HAP-1 (cell line): ENCODE measurements at regions not wholly inside any gene's neighbourhood (a gene's known extent, or its start where the extent isn't known, plus 50 kb on each side); places are given as distances from the start of the nearest gene placed in this dataset.

Source experiments
- DNase-seq, 2 experiments: peaks; one replicate each; pipeline ENCODE4 v3.0.0-alpha.2; 2016 to 2020; ENCODE audit warnings: low spot score in 2 of 2
- H3K27me3 ChIP-seq: fragments of 250-450 bp; sonication (Bioruptor Pico); 2 replicates; pipeline ENCODE4 v1.5.1; 2020; ENCODE audit warnings: low read depth, mild to moderate bottlenecking, moderate library complexity
- H3K36me3 ChIP-seq: fragments of 250-450 bp; sonication (Bioruptor Pico); replicated peaks from 2 replicates; pipeline ENCODE4 v1.5.1; 2020; ENCODE audit warnings: mild to moderate bottlenecking
- H3K4me1 ChIP-seq: fragments of 250-450 bp; sonication (Bioruptor Pico); 2 replicates; pipeline ENCODE4 v1.5.1; 2020; ENCODE audit warnings: mild to moderate bottlenecking
- H3K4me3 ChIP-seq: fragments of 250-450 bp; sonication (Bioruptor Pico); 2 replicates; pipeline ENCODE4 v1.5.1; 2020; ENCODE audit warnings: mild to moderate bottlenecking, moderate library complexity
- H3K9me3 ChIP-seq: fragments of 250-450 bp; sonication (Bioruptor Pico); 2 replicates; pipeline ENCODE4 v1.5.1; 2020; ENCODE audit warnings: mild to moderate bottlenecking, moderate library complexity
- in situ Hi-C: fragments of 300-500 bp; cut with MboI; formaldehyde crosslinking; loops from 3 replicates; pipeline ENCODE4 v1.14.3; 2020; ENCODE audit warnings: low sequenced_read_pairs, inconsistent platforms, mixed read lengths

- in situ Hi-C loops, result no loop called here
- no peak for DNase-seq
- H3K36me3 ChIP-seq, result no peaks in the 10 kb centered on the region
- H3K27me3 ChIP-seq, result no peaks in the 10 kb centered on the region
- H3K4me3 ChIP-seq, result no peak overlapping the region
- no peaks in the 10 kb centered on the region for H3K9me3 ChIP-seq
- no peaks in the 10 kb centered on the region for H3K4me1 ChIP-seq
Measured at GRCh38 chr2:172329774-172330671, 97.4 kb upstream of the ITGA6 start.

DNA sequence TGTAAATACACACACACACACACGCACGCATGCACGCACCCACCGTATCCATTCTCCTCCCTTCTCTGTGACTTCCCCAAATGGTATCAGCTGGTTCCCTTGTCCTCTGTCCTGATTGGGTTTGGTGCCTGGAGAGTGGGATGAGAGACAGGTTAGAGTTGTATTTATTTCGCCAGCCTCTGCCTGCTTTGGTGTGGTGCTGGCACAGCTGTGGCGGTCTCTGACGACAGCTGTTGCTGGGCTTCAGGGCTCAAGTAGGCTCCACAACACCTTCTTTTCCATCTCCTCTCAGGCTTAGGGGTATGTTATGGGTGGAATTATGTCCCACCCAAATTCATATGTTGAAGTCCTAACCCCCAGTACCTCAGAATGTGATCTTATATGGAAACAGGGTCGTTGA, 94.9 kb upstream of the ITGA6 start:
- in situ Hi-C loops, result no loop called here
- H3K36me3 ChIP-seq, result no peaks in the 10 kb centered on the region
- H3K27me3 ChIP-seq, result no peaks in the 10 kb centered on the region

DNA sequence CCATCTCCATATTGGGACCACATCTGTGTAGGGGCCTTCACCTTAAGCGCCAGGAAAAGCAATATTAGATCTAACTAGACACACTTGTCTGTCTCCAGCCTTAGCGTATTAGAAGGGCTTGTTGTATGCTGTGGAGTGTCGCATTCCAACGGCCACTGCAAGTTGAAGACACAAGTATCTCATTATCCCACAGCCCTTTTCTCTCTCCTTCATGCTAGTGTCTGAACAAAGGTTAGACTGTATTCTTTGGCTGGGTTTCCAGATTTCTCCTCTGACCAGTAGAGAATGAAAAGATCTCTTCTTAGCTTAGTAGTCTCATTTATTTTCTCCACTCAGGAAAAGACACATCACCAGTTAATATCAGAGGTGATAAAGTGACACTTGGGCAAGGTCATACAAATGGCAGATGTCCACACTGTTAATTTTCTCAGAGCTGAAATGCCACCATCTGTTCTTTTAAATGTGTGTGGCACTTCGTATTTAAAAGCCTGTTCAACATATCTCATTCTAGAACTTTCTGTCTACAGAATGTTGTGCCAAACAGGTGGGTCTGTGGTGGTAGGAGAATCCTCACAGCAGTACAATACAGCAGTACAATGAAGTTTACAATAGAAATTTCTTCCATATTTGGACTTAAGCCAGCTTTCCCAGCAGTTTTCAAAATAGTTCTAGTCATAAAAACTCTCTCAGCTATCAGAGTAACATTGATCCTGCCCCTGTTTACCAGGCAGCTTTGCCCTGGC, 94.0 kb upstream of the ITGA6 start:
- in situ Hi-C loops, result no loop called here
- Histone ChIP-seq H3K9me3 (no peaks in the 10 kb centered on the region), H3K36me3 (no peaks in the 10 kb centered on the region), H3K4me3 (no peak overlapping the region), H3K4me1 (no peaks in the 10 kb centered on the region), H3K27me3 (no peaks in the 10 kb centered on the region)
- no peak for DNase-seq

More for the DNA sequence above, 94.9 kb upstream of the ITGA6 start:
- no peaks in the 10 kb centered on the region for H3K4me1 ChIP-seq
- no peak for DNase-seq
- H3K9me3 ChIP-seq, result no peaks in the 10 kb centered on the region
- no peak overlapping the region for H3K4me3 ChIP-seq

DNA sequence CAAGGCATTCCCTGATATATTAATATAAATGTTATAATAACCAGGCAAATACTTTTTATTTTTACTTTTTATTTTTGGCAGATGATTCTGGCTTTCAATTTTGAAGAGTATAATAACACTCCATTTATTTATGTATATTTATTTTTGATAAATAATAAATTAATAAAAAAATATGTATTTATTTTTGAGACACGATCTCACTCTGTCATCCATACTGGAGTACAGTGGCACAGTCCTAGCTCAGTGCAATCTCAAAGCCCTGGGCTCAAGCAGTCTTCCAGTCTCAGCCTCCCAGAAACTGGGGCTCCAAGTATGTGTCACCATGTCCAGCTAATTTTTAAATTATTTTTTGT, 93.4 kb upstream of the ITGA6 start:
- no peak for DNase-seq
- Histone ChIP-seq H3K4me3 (no peak overlapping the region), H3K27me3 (no peaks in the 10 kb centered on the region), H3K36me3 (no peaks in the 10 kb centered on the region), H3K9me3 (no peaks in the 10 kb centered on the region), H3K4me1 (no peaks in the 10 kb centered on the region)
- in situ Hi-C loops, result no loop called here

DNA sequence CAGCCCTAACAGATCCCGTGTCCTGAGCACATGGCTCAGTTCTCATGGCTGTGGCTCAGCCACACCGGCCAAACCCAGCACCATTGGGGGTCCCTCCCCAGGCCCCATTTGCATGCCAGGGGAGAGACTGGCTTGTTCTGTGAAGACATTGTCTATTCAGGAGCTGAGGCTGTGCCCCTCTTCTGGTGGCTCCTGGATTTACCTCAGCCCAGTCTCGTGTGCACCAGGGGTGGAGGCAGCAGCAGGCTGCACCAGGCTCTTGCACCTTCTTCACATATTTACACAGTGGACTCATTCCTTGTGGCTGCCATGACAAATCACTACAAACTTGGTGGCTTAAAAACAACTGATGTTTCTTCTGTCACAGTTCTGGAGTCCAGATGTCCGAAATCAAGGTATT, 92.4 kb upstream of the ITGA6 start:
- H3K4me1 ChIP-seq, result no peaks in the 10 kb centered on the region
- DNase-seq, result no peak

GRCh38 chr2:172335736-172336135, 91.7 kb upstream of the ITGA6 start:
- H3K4me3 ChIP-seq, result no peak overlapping the region
- no peaks in the 10 kb centered on the region for H3K27me3 ChIP-seq
- in situ Hi-C loops, result no loop called here
- H3K9me3 ChIP-seq, result no peaks in the 10 kb centered on the region
- no peaks in the 10 kb centered on the region for H3K36me3 ChIP-seq
- H3K4me1 ChIP-seq, result no peaks in the 10 kb centered on the region
- no peak for DNase-seq

More for the DNA sequence above, 92.4 kb upstream of the ITGA6 start:
- Histone ChIP-seq H3K4me3 (no peak overlapping the region), H3K27me3 (no peaks in the 10 kb centered on the region), H3K9me3 (no peaks in the 10 kb centered on the region), H3K36me3 (no peaks in the 10 kb centered on the region)
- in situ Hi-C loops, result no loop called here

GRCh38 chr2:172336681-172337080, 90.7 kb upstream of the ITGA6 start:
- no peaks in the 10 kb centered on the region for H3K27me3 ChIP-seq
- in situ Hi-C loops, result no loop called here
- no peaks in the 10 kb centered on the region for H3K4me1 ChIP-seq
- H3K36me3 ChIP-seq, result no peaks in the 10 kb centered on the region
- no peak for DNase-seq
- H3K9me3 ChIP-seq, result no peaks in the 10 kb centered on the region
- no peak overlapping the region for H3K4me3 ChIP-seq

DNA sequence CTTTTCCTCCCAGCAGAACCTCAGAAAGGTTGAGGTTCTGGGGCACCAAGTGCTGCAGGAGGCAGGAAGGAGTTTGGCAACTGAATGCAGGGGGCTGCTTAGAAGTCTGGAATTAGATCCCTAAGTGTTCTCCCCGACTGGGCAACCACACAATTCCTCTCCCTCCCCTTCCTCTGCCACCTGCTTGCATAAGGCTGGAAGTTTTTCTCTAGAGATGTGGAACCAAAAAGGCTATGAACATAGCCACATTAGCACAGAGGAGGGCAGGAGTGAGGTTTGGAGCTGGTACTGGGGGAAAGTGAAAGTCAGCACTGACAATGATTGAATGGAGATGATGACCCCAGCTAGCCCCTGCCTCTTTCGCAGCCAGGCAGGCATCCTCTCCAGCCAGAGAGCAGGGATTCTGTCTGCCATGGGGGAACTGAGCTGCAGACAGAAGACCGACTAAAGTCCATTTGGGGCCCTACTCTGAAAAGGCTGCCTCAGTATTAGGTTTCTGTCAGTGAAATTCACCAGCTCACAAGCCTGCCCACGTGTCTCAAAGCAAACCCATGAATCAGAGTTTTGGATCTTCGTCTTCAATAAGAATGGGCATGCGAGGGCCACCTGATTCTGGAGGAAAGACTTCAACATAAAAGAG, 87.9 kb upstream of the ITGA6 start:
- no peaks in the 10 kb centered on the region for H3K27me3 ChIP-seq
- no peaks in the 10 kb centered on the region for H3K4me1 ChIP-seq
- in situ Hi-C loops, result no loop called here
- DNase-seq, result no peak
- no peaks in the 10 kb centered on the region for H3K36me3 ChIP-seq
- H3K9me3 ChIP-seq, result no peaks in the 10 kb centered on the region
- no peak overlapping the region for H3K4me3 ChIP-seq

DNA sequence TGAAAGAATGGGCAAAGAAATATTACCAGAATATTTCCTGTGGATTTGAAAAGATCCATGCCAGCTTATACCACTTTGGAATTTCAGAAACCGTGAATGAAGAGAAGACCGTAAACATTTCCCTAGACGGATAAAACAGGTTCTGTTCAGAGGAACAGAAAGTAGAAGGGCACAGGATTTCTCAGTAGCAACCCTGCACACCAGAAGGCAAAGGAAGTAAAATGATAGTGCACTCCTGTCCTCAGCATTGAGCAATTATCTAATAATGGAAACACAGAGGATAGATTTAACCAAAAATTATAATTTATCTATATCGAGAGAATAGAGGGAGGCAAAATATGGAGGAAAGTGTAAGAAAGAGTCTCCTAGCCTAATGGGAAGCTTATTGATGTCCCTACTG, 87.0 kb upstream of the ITGA6 start:
- in situ Hi-C loops, result no loop called here
- H3K27me3 ChIP-seq, result no peaks in the 10 kb centered on the region
- H3K9me3 ChIP-seq, result no peaks in the 10 kb centered on the region
- no peak overlapping the region for H3K4me3 ChIP-seq
- no peaks in the 10 kb centered on the region for H3K36me3 ChIP-seq
- no peaks in the 10 kb centered on the region for H3K4me1 ChIP-seq
- no peak for DNase-seq

DNA sequence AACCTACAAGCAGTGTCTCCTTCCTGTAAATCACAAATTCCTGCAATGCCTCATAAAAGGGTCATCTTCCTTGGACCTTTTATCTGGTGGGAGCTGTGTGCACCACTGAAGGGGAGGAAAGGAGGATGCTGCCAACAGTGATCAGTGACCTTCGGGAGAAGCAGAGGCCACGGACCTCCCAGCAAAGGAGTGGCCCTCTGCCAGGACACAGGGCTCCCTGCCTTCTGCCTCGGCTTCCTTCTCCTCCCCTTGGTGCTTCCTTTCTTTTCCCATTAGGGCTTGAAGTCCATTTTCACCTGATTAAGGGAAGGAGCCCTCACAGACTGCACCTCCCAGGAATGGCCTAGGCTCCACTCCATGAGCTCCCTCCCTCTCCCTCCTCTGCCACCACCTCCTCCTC, 85.3 kb upstream of the ITGA6 start:
- Histone ChIP-seq H3K9me3 (no peaks in the 10 kb centered on the region), H3K4me1 (no peaks in the 10 kb centered on the region), H3K27me3 (no peaks in the 10 kb centered on the region), H3K4me3 (no peak overlapping the region), H3K36me3 (no peaks in the 10 kb centered on the region)
- DNase-seq, result no peak
- in situ Hi-C loops, result no loop called here

GRCh38 chr2:172342611-172343010, 84.8 kb upstream of the ITGA6 start:
- DNase-seq, result peak; percentile 38 to 72
- Histone ChIP-seq H3K36me3 (no peaks in the 10 kb centered on the region), H3K4me1 (no peaks in the 10 kb centered on the region), H3K9me3 (no peaks in the 10 kb centered on the region), H3K27me3 (no peaks in the 10 kb centered on the region), H3K4me3 (no peak overlapping the region)
- in situ Hi-C loops, result no loop called here

DNA sequence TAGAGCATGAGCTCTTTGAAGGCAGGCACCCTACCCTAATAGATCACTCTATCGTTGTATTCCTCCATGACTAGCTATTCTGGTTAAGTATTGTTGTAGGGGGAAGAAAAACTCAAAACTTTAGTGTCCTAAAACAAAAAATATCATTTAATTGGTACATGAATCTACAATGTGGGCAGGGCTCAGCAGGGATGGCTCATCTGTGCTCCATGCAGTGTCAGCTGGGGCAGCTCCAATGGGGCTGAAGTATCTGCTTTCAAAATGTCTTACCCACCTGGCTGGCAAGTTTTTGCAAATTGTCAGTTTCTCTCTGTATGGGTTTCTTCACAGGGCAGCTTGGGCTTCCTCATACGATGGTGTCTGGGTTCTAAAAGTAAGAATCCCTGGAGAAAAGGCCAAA, 83.2 kb upstream of the ITGA6 start:
- Histone ChIP-seq H3K27me3 (no peaks in the 10 kb centered on the region), H3K9me3 (no peaks in the 10 kb centered on the region), H3K36me3 (no peaks in the 10 kb centered on the region), H3K4me1 (no peaks in the 10 kb centered on the region), H3K4me3 (no peak overlapping the region)
- in situ Hi-C loops, result no loop called here
- no peak for DNase-seq

DNA sequence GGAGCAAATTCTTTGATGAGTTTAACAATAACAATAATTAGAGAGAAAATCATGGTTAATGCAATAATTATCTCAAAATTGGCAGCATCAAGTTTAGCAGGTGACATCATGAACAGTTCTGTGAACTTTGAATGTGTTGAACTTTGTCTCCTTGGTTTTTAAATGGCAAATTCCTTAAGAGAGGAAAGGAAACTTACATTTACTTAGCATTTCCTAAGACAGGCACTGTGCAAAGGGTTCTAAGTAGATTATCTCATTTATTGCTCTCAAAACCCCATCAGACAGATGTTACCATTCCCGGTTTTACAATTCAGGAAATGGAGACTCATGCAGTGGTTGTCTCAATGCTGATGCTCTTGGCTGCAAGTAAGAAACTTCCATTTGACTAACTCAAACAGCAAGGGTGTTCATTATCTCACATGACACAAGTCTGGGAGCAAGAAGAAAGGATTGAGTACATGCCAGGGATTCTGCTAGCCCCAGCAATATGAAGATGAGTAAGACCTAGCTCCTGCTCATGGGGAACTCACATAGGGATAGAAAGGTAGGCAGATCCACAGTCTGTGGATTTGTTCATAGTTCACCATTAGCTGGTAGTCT, 81.3 kb upstream of the ITGA6 start:
- Histone ChIP-seq H3K4me3 (no peak overlapping the region), H3K27me3 (no peaks in the 10 kb centered on the region), H3K36me3 (no peaks in the 10 kb centered on the region), H3K9me3 (no peaks in the 10 kb centered on the region), H3K4me1 (no peaks in the 10 kb centered on the region)
- in situ Hi-C loops, result no loop called here
- DNase-seq, result no peak
